Epithelial cell of proximal tubule (primary cell): ENCODE measurements at regions not wholly inside any gene's neighbourhood (a gene's known extent, or its start where the extent isn't known, plus 50 kb on each side); places are given as distances from the start of the nearest gene placed in this dataset.

Experiments used
- DNase-seq: peaks from one replicate; pipeline ENCODE4 v3.0.0-alpha.2; 2011; ENCODE audit warnings: low read depth
- H3K4me3 ChIP-seq: 2 replicates; pipeline ENCODE4 v1.5.1; 2011; ENCODE audit warnings: low read depth, mild to moderate bottlenecking, low read length
- CTCF ChIP-seq: conservative IDR thresholded peaks from 2 replicates; pipeline ENCODE4 v1.5.1; 2012; ENCODE audit warnings: low read depth, mild to moderate bottlenecking, low read length

GRCh38 chr6:105790635-105791034, 295.5 kb upstream of the PRDM1 start:
- peak; percentile 15 for TF ChIP-seq CTCF
- no peak overlapping the region for H3K4me3 ChIP-seq

GRCh38 chr6:105789935-105790334, 296.2 kb upstream of the PRDM1 start:
- TF ChIP-seq CTCF, result no peak
- H3K4me3 ChIP-seq, result no peak overlapping the region
- DNase-seq, result no peak

More at GRCh38 chr6:105790635-105791034, 295.5 kb upstream of the PRDM1 start:
- no peak for DNase-seq

- TF ChIP-seq CTCF, result no peak
- DNase-seq, result no peak
- H3K4me3 ChIP-seq, result no peak overlapping the region
Measured at GRCh38 chr6:105787747-105788146, 298.4 kb upstream of the PRDM1 start.

GRCh38 chr6:105786890-105787655, 299.1 kb upstream of the PRDM1 start:
- DNase-seq, result no peak
- TF ChIP-seq CTCF, result no peak
- H3K4me3 ChIP-seq, result no peak overlapping the region

DNA sequence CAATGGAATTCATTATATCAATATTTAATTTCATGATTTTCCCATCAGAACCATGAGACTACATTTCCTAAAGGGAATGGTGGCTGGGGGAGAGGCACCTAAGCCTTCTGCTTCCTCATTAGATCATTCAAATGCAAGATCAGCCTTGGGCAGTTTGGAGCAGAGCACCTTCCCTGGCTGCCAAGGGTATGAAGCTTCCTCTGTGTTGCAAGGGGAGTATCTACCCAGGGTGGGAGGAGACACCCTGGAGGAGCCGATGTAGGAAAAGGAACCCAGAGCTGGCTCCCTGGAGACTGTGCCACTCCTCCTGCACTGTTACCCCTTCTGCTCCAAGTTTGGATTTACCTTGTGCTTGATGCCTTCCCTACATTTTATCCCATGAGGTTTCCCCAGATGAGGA, 299.7 kb upstream of the PRDM1 start:
- no peak overlapping the region for H3K4me3 ChIP-seq
- DNase-seq, result no peak
- no peak for TF ChIP-seq CTCF

- no peak for TF ChIP-seq CTCF
- DNase-seq, result no peak
- no peak overlapping the region for H3K4me3 ChIP-seq
Measured at GRCh38 chr6:105785066-105785811, 300.9 kb upstream of the PRDM1 start.
